Osteoblast (primary cell): ENCODE measurements at regions not wholly inside any gene's neighbourhood (a gene's known extent, or its start where the extent isn't known, plus 50 kb on each side); places are given as distances from the start of the nearest gene placed in this dataset.
"Not testable (repeated sequence)": the region's sequence is repeated elsewhere in the genome, so short reads cannot be mapped to it uniquely, and the experiment has no call there.

ENCODE experiments used
- DNase-seq: peaks from one replicate; pipeline ENCODE4 v3.0.0; 2011; ENCODE audit warnings: low spot score, mixed read lengths; ENCODE audit not compliant: insufficient read length; ENCODE audit errors: missing footprints
- H2AFZ ChIP-seq: 2 replicates; pipeline ENCODE4 v1.6.0; 2011; ENCODE audit warnings: mild to moderate bottlenecking, low read length
- H3K27ac ChIP-seq: 2 replicates; pipeline ENCODE4 v1.5.1; 2011; ENCODE audit warnings: mild to moderate bottlenecking, low read depth, low read length, moderate library complexity
- H3K27me3 ChIP-seq: 2 replicates; pipeline ENCODE4 v1.6.0; 2012; ENCODE audit warnings: mild to moderate bottlenecking, control low read depth, inconsistent platforms, low read length, moderate library complexity; ENCODE audit not compliant: insufficient read depth
- H3K36me3 ChIP-seq: 2 replicates; pipeline ENCODE4 v1.5.1; 2011; ENCODE audit warnings: mild to moderate bottlenecking, low read length, control low read depth, moderate library complexity; ENCODE audit not compliant: insufficient read depth
- H3K4me1 ChIP-seq: 2 replicates; pipeline ENCODE4 v1.5.1; 2011; ENCODE audit warnings: mild to moderate bottlenecking, low read length, control low read depth, moderate library complexity; ENCODE audit not compliant: insufficient read depth
- H3K4me2 ChIP-seq: 2 replicates; pipeline ENCODE4 v1.6.0; 2011; ENCODE audit warnings: mild to moderate bottlenecking, low read length; ENCODE audit not compliant: insufficient read depth
- H3K4me3 ChIP-seq: fragments of 200-600 bp; sonication (generic); 3 replicates; pipeline ENCODE4 v1.5.1; 2012; ENCODE audit warnings: mild to moderate bottlenecking, low read length, inconsistent platforms; ENCODE audit not compliant: insufficient read depth
- H3K79me2 ChIP-seq: 2 replicates; pipeline ENCODE4 v1.6.0; 2012; ENCODE audit warnings: mild to moderate bottlenecking, low read length, control low read depth, inconsistent platforms; ENCODE audit not compliant: insufficient read depth
- H3K9me3 ChIP-seq: 2 replicates; pipeline ENCODE4 v1.5.1; 2011; ENCODE audit warnings: low read depth, low read length, control low read depth
- H4K20me1 ChIP-seq: 2 replicates; pipeline ENCODE4 v1.6.0; 2012; ENCODE audit warnings: mild to moderate bottlenecking, low read length, control low read depth; ENCODE audit not compliant: insufficient read depth
- CTCF ChIP-seq: IDR thresholded peaks from 2 replicates; pipeline ENCODE4 v1.5.1; 2011; ENCODE audit warnings: mild to moderate bottlenecking, low read depth, low read length, moderate library complexity; ENCODE audit errors: extremely low read depth

- Histone ChIP-seq H3K27ac (no peak overlapping the region), H4K20me1 (no peaks in the 10 kb centered on the region), H3K27me3 (peaks cover 9% of the 10 kb centered on the region), H3K79me2 (no peaks in the 10 kb centered on the region), H3K4me2 (no peak overlapping the region), H3K4me1 (no peaks in the 10 kb centered on the region), H3K4me3 (no peak overlapping the region), H2AFZ (no peak overlapping the region), H3K36me3 (no peaks in the 10 kb centered on the region), H3K9me3 (no peaks in the 10 kb centered on the region)
- no peak for TF ChIP-seq CTCF
- no peak for DNase-seq
Observed at GRCh38 chr2:44055229-44055628, 59.4 kb upstream of the LRPPRC start.

- Histone ChIP-seq H3K79me2 (no peaks in the 10 kb centered on the region), H3K4me2 (no peak overlapping the region), H2AFZ (no peak overlapping the region), H3K4me3 (no peak overlapping the region), H3K27me3 (peaks cover 9% of the 10 kb centered on the region), H3K36me3 (no peaks in the 10 kb centered on the region), H4K20me1 (no peaks in the 10 kb centered on the region), H3K9me3 (no peaks in the 10 kb centered on the region), H3K4me1 (no peaks in the 10 kb centered on the region), H3K27ac (no peak overlapping the region)
- DNase-seq = no peak
- no peak for TF ChIP-seq CTCF
Observed at GRCh38 chr2:44055664-44056063, 59.9 kb upstream of the LRPPRC start.

GRCh38 chr2:44056947-44057346 lies 61.2 kb upstream of the LRPPRC start:
- peak; percentile 75 for DNase-seq
- no peak for TF ChIP-seq CTCF
- Histone ChIP-seq H3K36me3 (no peaks in the 10 kb centered on the region), H4K20me1 (no peaks in the 10 kb centered on the region), H3K79me2 (no peaks in the 10 kb centered on the region), H2AFZ (no peak overlapping the region), H3K4me2 (no peak overlapping the region), H3K9me3 (no peaks in the 10 kb centered on the region), H3K27ac (no peak overlapping the region), H3K4me3 (no peak overlapping the region), H3K27me3 (peaks cover 9% of the 10 kb centered on the region), H3K4me1 (no peaks in the 10 kb centered on the region)

- H3K4me3 ChIP-seq, H3K4me1 ChIP-seq, DNase-seq, H2AFZ ChIP-seq, H4K20me1 ChIP-seq, H3K9me3 ChIP-seq, H3K27ac ChIP-seq, H3K4me2 ChIP-seq, H3K27me3 ChIP-seq, H3K79me2 ChIP-seq, H3K36me3 ChIP-seq: not testable (repeated sequence)
Observed at GRCh38 chr2:44060286-44060685, 64.5 kb upstream of the LRPPRC start.

GRCh38 chr2:44060990-44061389 lies 65.2 kb upstream of the LRPPRC start:
- Histone ChIP-seq H4K20me1 (no peaks in the 10 kb centered on the region), H3K4me2 (no peak overlapping the region), H3K27ac (no peak overlapping the region), H3K79me2 (no peaks in the 10 kb centered on the region), H3K4me1 (no peaks in the 10 kb centered on the region), H3K4me3 (no peak overlapping the region), H3K27me3 (peaks cover 5% of the 10 kb centered on the region), H2AFZ (no peak overlapping the region), H3K9me3 (no peaks in the 10 kb centered on the region), H3K36me3 (no peaks in the 10 kb centered on the region)
- TF ChIP-seq CTCF = no peak
- DNase-seq = no peak
